Neural progenitor cell (in vitro differentiated cells): ENCODE measurements at regions not wholly inside any gene's neighbourhood (a gene's known extent, or its start where the extent isn't known, plus 50 kb on each side); places are given as distances from the start of the nearest gene placed in this dataset.

ENCODE experiments used
- DNase-seq: peaks from one replicate; pipeline ENCODE4 v3.0.0-alpha.2; 2016; ENCODE audit warnings: low spot score
- H2AFZ ChIP-seq: fragments of 200-600 bp; sonication (generic); replicated peaks from 2 replicates; pipeline ENCODE4 v1.6.1; 2016; ENCODE audit warnings: antibody characterized with exemption
- H3F3A ChIP-seq: fragments of 200-600 bp; sonication (generic); 2 replicates; pipeline ENCODE4 v1.6.1; 2016; ENCODE audit warnings: antibody characterized with exemption, low read depth
- H3K27ac ChIP-seq: fragments of 200-600 bp; sonication (generic); 2 replicates; pipeline ENCODE4 v1.5.1; 2016; ENCODE audit warnings: mild to moderate bottlenecking
- H3K27me3 ChIP-seq: fragments of 200-600 bp; sonication (generic); 2 replicates; pipeline ENCODE4 v1.6.1; 2016; ENCODE audit warnings: mild to moderate bottlenecking, moderate library complexity
- H3K36me3 ChIP-seq: fragments of 200-600 bp; sonication (generic); 2 replicates; pipeline ENCODE4 v1.5.1; 2016
- H3K4me1 ChIP-seq: fragments of 200-600 bp; sonication (generic); 2 replicates; pipeline ENCODE4 v1.6.1; 2016; ENCODE audit warnings: mixed run types
- H3K4me2 ChIP-seq: fragments of 200-600 bp; sonication (generic); 2 replicates; pipeline ENCODE4 v1.6.1; 2016
- H3K4me3 ChIP-seq: fragments of 200-600 bp; sonication (generic); 2 replicates; pipeline ENCODE4 v1.5.1; 2016
- H3K79me2 ChIP-seq: fragments of 200-600 bp; sonication (generic); 2 replicates; pipeline ENCODE4 v1.6.1; 2016; ENCODE audit warnings: low read depth
- H3K9ac ChIP-seq: fragments of 200-600 bp; sonication (generic); 2 replicates; pipeline ENCODE4 v1.6.1; 2016
- H3K9me3 ChIP-seq: fragments of 200-600 bp; sonication (generic); 2 replicates; pipeline ENCODE4 v1.5.1; 2016; ENCODE audit warnings: low read depth
- H4K20me1 ChIP-seq: fragments of 200-600 bp; sonication (generic); 2 replicates; pipeline ENCODE4 v1.6.1; 2016; ENCODE audit warnings: low read depth
- H3K27ac Mint-ChIP-seq: 3 replicates; pipeline ENCODE4 v1.8.0; 2021; ENCODE audit warnings: mixed read lengths
- H3K27me3 Mint-ChIP-seq: 2 replicates; pipeline ENCODE4 v1.8.0; 2022; ENCODE audit warnings: low read depth, mild to moderate bottlenecking, inconsistent platforms, moderate library complexity, mixed read lengths; ENCODE audit not compliant: insufficient read depth
- H3K36me3 Mint-ChIP-seq: 3 replicates; pipeline ENCODE4 v1.8.0; 2021; ENCODE audit warnings: mixed read lengths
- H3K4me1 Mint-ChIP-seq: 3 replicates; pipeline ENCODE4 v1.8.0; 2021; ENCODE audit warnings: mixed read lengths
- H3K4me3 Mint-ChIP-seq: 3 replicates; pipeline ENCODE4 v1.8.0; 2021; ENCODE audit warnings: mild to moderate bottlenecking, moderate library complexity, mixed read lengths
- H3K9me3 Mint-ChIP-seq: 3 replicates; pipeline ENCODE4 v1.8.0; 2020; ENCODE audit warnings: mixed read lengths
- CTCF ChIP-seq: fragments of 200-600 bp; sonication (generic); IDR thresholded peaks from 2 replicates; pipeline ENCODE4 v1.5.1; 2017; ENCODE audit warnings: antibody characterized with exemption, mild to moderate bottlenecking
- EZH2 ChIP-seq: fragments of 200-600 bp; sonication (generic); IDR thresholded peaks from 2 replicates; pipeline ENCODE4 v1.6.1; 2017; ENCODE audit warnings: antibody characterized with exemption, mild to moderate bottlenecking, moderate library complexity
- EZH2phosphoT487 ChIP-seq: fragments of 200-600 bp; sonication (generic); IDR thresholded peaks from 2 replicates; pipeline ENCODE4 v1.6.1; 2017; ENCODE audit warnings: antibody characterized with exemption

GRCh38 chr5:26553079-26553478 is 485.3 kb downstream of the CDH9 start:
- peak; percentile 62 for DNase-seq
- Mint-ChIP-seq H3K27me3 (no peaks in the 10 kb centered on the region), H3K4me1 (peaks cover 20% of the 10 kb centered on the region), H3K36me3 (peaks cover 19% of the 10 kb centered on the region), H3K9me3 (peaks cover 37% of the 10 kb centered on the region), H3K4me3 (no peak overlapping the region), H3K27ac (peak overlapping the region; percentile 81)
- no peaks in the 10 kb centered on the region for H3F3A ChIP-seq
- H3K9me3 ChIP-seq, result no peaks in the 10 kb centered on the region
- no peak overlapping the region for H2AFZ ChIP-seq
- TF ChIP-seq CTCF, result no peak
- TF ChIP-seq EZH2phosphoT487, result no peak
- no peak for TF ChIP-seq EZH2
- no peaks in the 10 kb centered on the region for H4K20me1 ChIP-seq
- H3K9ac ChIP-seq, result no peak overlapping the region
- no peak overlapping the region for H3K4me2 ChIP-seq
- H3K36me3 ChIP-seq, result no peaks in the 10 kb centered on the region
- no peaks in the 10 kb centered on the region for H3K79me2 ChIP-seq
- H3K4me1 ChIP-seq, result no peaks in the 10 kb centered on the region
- H3K4me3 ChIP-seq, result no peak overlapping the region
- no peaks in the 10 kb centered on the region for H3K27me3 ChIP-seq
- no peak overlapping the region for H3K27ac ChIP-seq

- TF ChIP-seq EZH2phosphoT487, result no peak
- no peak for TF ChIP-seq EZH2
- no peak for TF ChIP-seq CTCF
- H2AFZ ChIP-seq, result no peak overlapping the region
These were observed 494.4 kb downstream of the CDH9 start for GRCh38 chr5:26543987-26544386.

GRCh38 chr5:26538226-26538625 is 500.2 kb downstream of the CDH9 start:
- no peaks in the 10 kb centered on the region for H3K36me3 ChIP-seq
- Mint-ChIP-seq H3K9me3 (peaks cover 14% of the 10 kb centered on the region), H3K27ac (no peak overlapping the region), H3K4me3 (no peak overlapping the region), H3K27me3 (no peaks in the 10 kb centered on the region), H3K4me1 (no peaks in the 10 kb centered on the region), H3K36me3 (peaks cover 6% of the 10 kb centered on the region)
- no peaks in the 10 kb centered on the region for H3K4me1 ChIP-seq
- TF ChIP-seq CTCF (no peak), EZH2 (no peak)
- H3K9me3 ChIP-seq, result no peaks in the 10 kb centered on the region
- no peaks in the 10 kb centered on the region for H3K27me3 ChIP-seq
- H2AFZ ChIP-seq, result no peak overlapping the region
- H3K4me2 ChIP-seq, result no peak overlapping the region
- no peaks in the 10 kb centered on the region for H3K79me2 ChIP-seq
- no peaks in the 10 kb centered on the region for H4K20me1 ChIP-seq
- no peak overlapping the region for H3K27ac ChIP-seq
- no peak overlapping the region for H3K9ac ChIP-seq
- no peak for DNase-seq
- H3K4me3 ChIP-seq, result no peak overlapping the region
- no peaks in the 10 kb centered on the region for H3F3A ChIP-seq

More at GRCh38 chr5:26543987-26544386, 494.4 kb downstream of the CDH9 start:
- Histone ChIP-seq H4K20me1 (no peaks in the 10 kb centered on the region), H3K4me3 (no peak overlapping the region), H3K9ac (no peak overlapping the region), H3K36me3 (no peaks in the 10 kb centered on the region), H3K27ac (no peak overlapping the region), H3K27me3 (no peaks in the 10 kb centered on the region), H3F3A (no peaks in the 10 kb centered on the region), H3K9me3 (no peaks in the 10 kb centered on the region), H3K4me2 (no peak overlapping the region), H3K4me1 (no peaks in the 10 kb centered on the region), H3K79me2 (no peaks in the 10 kb centered on the region)
- H3K36me3 Mint-ChIP-seq, result peaks cover 9% of the 10 kb centered on the region
- DNase-seq, result no peak
- no peak overlapping the region for H3K4me3 Mint-ChIP-seq
- peaks cover 2% of the 10 kb centered on the region for H3K27me3 Mint-ChIP-seq
- H3K4me1 Mint-ChIP-seq, result no peaks in the 10 kb centered on the region
- peaks cover 32% of the 10 kb centered on the region for H3K9me3 Mint-ChIP-seq
- H3K27ac Mint-ChIP-seq, result no peak overlapping the region

- DNase-seq, result no peak
- Histone ChIP-seq H3K27ac (no peak overlapping the region), H3K27me3 (no peaks in the 10 kb centered on the region), H3K36me3 (no peaks in the 10 kb centered on the region), H3K9ac (no peak overlapping the region), H3K4me1 (no peaks in the 10 kb centered on the region), H4K20me1 (no peaks in the 10 kb centered on the region), H3K79me2 (no peaks in the 10 kb centered on the region), H2AFZ (no peak overlapping the region), H3K4me3 (no peak overlapping the region), H3F3A (no peaks in the 10 kb centered on the region), H3K4me2 (no peak overlapping the region), H3K9me3 (no peaks in the 10 kb centered on the region)
- Mint-ChIP-seq H3K36me3 (no peaks in the 10 kb centered on the region), H3K4me3 (no peak overlapping the region), H3K27me3 (no peaks in the 10 kb centered on the region), H3K4me1 (peaks cover 2% of the 10 kb centered on the region), H3K9me3 (no peaks in the 10 kb centered on the region), H3K27ac (no peak overlapping the region)
- TF ChIP-seq CTCF, result no peak
- no peak for TF ChIP-seq EZH2
- no peak for TF ChIP-seq EZH2phosphoT487
These were observed 503.2 kb downstream of the CDH9 start for GRCh38 chr5:26535215-26535614.
